HG02981 (cell line): ENCODE measurements at regions not wholly inside any gene's neighbourhood (a gene's known extent, or its start where the extent isn't known, plus 50 kb on each side); places are given as distances from the start of the nearest gene placed in this dataset.
"Not testable (repeated sequence)": the region's sequence is repeated elsewhere in the genome, so short reads cannot be mapped to it uniquely, and the experiment has no call there.

Experiments used
- ATAC-seq: cut with Tn5 transposase; IDR thresholded peaks from one replicate; pipeline ENCODE4 v1.9.1; 2021; ENCODE audit warnings: mild to moderate bottlenecking, moderate library complexity; ENCODE audit not compliant: unreplicated experiment

DNA sequence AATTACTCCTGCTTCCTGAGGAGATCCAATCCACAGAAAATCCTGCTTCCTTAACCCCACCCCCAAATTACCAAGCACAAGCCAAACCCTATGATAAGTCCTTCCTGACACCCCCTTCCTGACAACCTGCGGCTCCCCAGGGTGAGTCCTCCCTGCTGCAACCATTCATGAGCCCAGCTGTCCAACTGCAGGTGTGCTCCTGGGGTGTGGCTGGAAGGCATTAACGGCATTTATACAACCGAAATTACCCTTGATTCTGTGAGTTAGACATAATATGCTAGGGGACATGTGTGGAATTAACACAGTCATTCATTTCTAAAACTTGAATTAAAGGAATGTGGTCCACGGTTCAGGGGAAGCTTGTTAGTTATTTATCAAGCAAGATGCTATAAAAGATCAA is 119.0 kb upstream of the ALKAL2 start:
- no peak for ATAC-seq

- ATAC-seq = no peak
These were observed 118.3 kb upstream of the ALKAL2 start for GRCh38 chr2:406231-406630.

- no peak for ATAC-seq
These were observed 116.7 kb upstream of the ALKAL2 start for GRCh38 chr2:404581-404980.

DNA sequence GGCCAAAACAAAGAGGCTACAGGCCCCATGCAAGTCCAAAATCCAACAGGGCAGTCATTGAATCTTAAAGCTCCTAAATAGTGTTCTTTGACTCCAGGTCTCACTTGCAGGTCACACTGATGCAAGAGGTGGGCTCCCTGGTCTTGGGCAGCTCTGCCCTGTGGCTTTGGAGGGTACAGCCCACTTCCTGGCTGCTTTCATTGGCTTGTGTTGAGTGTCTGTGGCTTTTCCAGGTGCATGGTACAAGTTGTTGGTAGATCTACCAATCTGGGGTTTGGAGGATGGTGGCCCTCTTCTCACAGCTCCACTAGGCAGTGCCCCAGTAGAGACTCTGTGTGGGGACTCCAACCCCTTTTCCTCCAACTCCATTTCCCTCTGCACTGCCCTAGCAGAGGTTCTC is 115.8 kb upstream of the ALKAL2 start:
- no peak for ATAC-seq

- no peak for ATAC-seq
These were observed 114.8 kb upstream of the ALKAL2 start for GRCh38 chr2:402721-403120.

DNA sequence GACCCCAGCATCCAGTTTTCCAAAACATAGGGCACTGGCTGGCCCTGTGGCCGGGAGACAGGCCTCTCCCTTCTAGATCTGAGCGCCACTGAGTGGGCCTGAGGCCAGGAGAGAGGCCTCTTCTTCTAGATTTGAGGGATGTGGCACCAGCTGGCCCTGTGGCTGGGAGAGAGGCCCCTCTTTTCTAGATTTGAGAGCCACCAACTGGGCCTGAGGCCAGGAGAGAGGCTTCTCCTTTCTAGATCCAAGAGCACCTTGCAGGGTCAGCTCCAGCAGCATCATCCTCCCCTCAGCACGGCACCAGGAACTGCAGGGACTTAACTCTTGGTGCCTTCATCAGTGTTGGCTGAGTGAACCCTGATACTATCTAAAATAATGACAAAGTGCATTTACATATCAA is 114.3 kb upstream of the ALKAL2 start:
- no peak for ATAC-seq

GRCh38 chr2:401019-401679 is 113.3 kb upstream of the ALKAL2 start:
- no peak for ATAC-seq

- ATAC-seq = no peak
These were observed 110.0 kb upstream of the ALKAL2 start for GRCh38 chr2:397926-398325.

GRCh38 chr2:397521-397920 is 109.6 kb upstream of the ALKAL2 start:
- ATAC-seq = no peak

DNA sequence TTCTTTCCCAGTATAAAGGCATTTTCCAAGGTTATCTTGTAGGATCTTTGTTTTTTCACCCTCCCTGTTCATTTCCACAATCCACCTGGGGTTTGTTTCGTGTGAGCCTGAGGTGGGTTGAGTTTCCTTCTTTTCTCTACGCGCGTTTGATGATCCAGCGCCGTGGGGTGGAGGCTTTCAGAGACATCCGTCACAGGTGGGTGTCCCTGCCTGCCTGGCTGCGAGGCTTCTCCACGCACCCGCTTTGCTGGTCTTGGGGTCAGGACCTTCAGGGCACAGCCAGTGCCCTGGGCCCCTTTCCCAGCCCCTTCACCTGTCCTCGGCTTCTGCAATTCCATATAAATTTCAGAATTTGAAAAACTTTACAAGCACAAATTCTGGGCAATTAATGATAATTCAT is 109.0 kb upstream of the ALKAL2 start:
- ATAC-seq = no peak

DNA sequence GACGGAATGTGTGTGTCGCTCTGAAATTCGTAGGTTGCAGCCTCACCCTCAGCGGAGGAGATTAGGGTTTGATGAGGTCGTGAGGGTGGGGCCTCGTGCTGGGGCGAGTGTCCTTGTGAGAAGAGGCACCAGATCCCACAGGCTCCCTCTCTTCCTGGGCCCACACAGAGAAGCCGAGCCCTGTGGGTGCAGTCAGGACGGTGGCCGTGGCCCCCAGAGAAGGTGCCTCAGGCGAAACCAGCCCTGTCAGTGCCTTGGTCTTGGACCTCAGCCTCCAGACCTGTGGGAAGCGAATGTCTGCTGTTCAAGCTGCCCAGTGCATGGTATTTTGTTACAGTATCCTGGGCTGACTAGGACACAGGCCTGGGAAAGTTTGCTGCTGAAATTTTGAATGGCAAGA is 108.0 kb upstream of the ALKAL2 start:
- no peak for ATAC-seq

GRCh38 chr2:393711-394696 is 106.1 kb upstream of the ALKAL2 start:
- ATAC-seq = no peak

- no peak for ATAC-seq
These were observed 105.0 kb upstream of the ALKAL2 start for GRCh38 chr2:392926-393280.

DNA sequence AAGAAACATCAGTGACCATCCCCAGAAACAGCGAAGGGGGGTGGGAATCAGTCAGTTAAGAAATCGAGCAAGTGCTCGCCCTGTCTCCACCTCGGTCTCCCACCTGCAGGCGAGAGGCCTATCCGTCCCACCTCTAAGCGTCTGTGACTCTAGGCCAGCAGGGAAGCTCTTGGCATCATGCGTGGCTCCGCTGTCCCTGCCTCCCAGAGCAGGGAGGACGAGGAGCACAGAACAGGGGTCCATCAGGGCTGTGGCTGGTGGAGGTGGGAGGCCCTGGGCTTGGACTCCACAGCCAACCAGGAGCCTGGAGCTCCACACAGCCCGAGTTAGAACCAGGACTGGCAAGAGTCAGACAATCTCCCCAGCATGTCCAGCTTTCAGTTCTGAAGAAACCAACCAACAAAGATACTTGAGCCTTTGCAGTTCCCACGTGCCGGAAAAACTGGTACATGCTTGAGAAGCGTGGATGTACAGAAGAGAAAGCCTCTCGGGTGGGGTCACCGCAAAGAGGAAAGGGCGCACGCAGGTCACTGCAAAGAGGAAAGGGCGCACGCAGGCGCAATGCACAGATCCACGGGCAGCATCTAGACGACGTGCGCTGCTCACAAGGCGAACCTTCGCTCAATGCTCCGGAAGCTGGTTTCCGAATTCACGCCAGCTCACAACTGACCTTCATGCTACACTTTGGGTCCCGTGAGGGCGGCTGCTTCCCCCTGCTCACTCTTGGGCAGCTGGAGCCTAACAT is 104.5 kb upstream of the ALKAL2 start:
- no peak for ATAC-seq

DNA sequence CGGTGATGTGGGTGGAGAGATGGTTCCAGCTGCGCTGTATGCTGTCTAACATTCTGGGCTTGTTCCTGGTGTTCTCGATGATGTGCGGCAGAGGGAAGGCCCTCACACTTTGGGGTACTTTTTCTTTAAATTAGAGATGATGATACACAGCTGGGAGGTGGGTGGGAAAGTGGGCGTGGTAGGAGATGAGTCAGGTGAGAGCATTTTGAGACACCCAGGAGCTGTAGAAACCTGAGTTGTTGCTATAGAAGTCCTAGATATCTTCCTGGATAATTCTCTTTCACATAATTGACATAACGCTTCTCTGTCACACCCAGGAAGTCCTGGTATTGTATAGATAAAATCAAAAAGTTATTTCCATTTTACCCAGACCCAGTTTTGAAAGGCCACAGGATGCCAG is 103.8 kb upstream of the ALKAL2 start:
- ATAC-seq = no peak

DNA sequence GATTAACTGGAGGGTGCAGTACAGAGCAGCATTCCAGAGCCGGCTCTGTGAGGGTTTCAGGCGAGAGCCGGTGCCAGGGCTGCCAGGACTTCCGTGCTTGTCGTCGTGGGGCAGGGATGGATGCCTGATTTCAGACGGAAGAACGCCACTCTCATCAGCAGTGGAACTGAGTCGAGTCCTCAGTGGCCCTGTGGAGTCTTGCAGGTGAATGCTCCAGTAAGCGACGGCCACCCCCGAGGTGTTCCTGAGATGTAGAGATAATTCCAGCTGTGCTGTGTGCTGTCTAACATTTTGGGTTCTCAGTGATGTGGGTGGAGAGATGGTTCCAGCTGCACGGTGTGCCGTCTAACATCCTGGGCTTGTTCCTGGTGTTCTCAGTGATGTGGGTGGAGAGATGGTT is 103.1 kb upstream of the ALKAL2 start:
- no peak for ATAC-seq

DNA sequence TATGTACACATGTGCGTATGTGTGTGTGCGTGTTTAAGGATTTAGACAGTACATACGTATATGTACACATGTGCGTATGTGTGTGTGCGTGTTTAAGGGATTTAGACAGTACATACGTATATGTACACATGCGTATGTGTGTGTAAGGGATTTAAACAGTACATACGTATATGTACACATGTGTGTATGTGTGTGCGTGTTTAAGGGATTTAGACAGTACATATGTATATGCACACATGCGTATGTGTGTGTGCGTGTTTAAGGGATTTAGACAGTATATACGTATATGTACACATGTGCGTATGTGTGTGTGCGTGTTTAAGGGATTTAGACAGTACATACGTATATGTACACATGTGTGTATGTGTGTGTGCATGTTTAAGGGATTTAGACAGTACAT is 102.1 kb upstream of the ALKAL2 start:
- ATAC-seq = not testable (repeated sequence)

DNA sequence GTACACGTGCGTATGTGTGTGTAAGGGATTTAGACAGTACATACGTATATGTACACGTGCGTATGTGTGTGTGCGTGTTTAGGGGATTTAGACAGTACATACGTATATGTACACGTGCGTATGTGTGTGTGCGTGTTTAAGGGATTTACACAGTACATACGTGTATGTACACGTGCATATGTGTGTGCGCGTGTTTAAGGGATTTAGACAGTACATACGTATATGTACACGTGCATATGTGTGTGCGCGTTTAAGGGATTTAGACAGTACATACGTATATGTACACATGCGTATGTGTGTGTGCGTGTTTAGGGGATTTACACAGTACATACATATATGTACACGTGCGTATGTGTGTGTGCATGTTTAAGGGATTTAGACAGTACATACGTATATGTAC is 100.9 kb upstream of the ALKAL2 start:
- ATAC-seq = not testable (repeated sequence)

GRCh38 chr2:387980-388421 is 100.1 kb upstream of the ALKAL2 start:
- ATAC-seq = no peak

DNA sequence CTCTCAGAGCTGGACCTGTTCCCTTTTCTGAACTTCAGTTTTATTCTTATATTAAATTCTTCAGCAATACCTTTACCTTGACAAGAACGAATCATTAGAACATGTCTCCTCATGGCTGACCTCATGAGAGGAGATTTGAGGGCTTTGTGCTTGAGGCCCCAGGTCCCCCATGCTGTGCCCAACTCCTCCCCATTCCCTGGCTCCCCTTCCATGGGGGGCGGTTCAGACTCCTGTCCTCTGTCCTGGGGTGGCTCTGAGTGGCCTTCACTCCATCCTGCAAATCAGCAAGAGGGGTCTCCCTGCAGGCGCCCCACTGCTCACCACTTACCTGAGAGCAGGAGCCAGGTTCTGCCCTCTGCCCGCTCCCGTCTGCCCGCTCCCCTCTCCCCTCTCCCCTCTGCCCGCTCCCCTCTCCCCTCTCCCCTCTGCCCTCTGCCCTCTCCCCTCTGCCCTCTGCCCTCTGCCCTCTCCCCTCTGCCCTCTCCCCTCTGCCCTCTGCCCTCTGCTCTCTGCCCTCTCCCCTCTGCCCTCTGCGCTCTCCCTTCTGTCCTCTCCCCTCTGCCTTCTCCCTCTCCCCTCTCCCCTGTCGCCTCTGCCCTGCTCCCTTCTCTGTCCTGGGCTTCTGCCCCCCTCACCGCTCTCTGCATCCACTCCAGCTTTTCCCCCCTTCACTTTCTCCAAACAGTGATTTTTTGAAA is 98.7 kb upstream of the ALKAL2 start:
- no peak for ATAC-seq

DNA sequence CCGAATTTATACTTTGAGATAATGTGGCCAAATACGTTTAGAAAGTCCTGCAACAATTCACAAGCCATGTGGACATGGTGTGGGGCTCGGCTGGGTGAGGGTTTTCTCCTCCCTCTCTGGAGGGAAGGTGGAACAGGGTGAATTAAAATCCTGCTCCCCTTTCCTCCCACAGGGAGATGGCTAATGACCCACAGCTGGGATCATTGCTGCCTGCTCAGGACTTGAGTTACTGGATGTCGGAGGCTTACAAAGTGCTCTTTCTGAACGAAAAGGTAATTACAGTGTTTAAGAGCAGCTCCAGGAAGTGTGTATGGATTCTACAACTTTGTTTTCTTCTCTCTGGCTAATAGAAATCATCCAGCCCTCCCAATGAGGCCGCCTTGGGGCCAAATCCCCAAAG is 97.9 kb upstream of the ALKAL2 start:
- no peak for ATAC-seq
